K562 (cell line): ENCODE measurements at regions not wholly inside any gene's neighbourhood (a gene's known extent, or its start where the extent isn't known, plus 50 kb on each side); places are given as distances from the start of the nearest gene placed in this dataset.

Source experiments
- HNRNPUL1 ChIP-seq: fragments of 200-400 bp; formaldehyde crosslinking; IDR thresholded peaks from 2 replicates; pipeline ENCODE4 v1.6.1; 2017; ENCODE audit warnings: low read length
- POLR2A ChIP-seq: fragments of 450-650 bp; conservative IDR thresholded peaks from 2 replicates; pipeline ENCODE4 v1.6.1; 2016
- ZBTB40 ChIP-seq, 2 experiments: fragments of 450-650 bp in 1 of 2; sonication (generic) in 1 of 2; formaldehyde crosslinking in 1 of 2; IDR thresholded peaks; 2 replicates each; pipeline versions ENCODE4 v1.7.1 to v1.9.0; 2016 to 2022; ENCODE audit warnings: inconsistent platforms in 1 of 2, mild to moderate bottlenecking in 1 of 2, missing genetic modification reagents in 1 of 2
- ZNF511 ChIP-seq: sonication (generic); formaldehyde crosslinking; IDR thresholded peaks from 2 replicates; pipeline ENCODE4 v1.8.0; 2022; ENCODE audit warnings: mild to moderate bottlenecking, missing genetic modification reagents

GRCh38 chr5:126208691-126209090 is 214.5 kb upstream of the GRAMD2B start:
- no peak for TF ChIP-seq HNRNPUL1
- no peak for TF ChIP-seq ZNF511 (CRISPR knock-in tag)
- no peak for TF ChIP-seq POLR2A
- no peak for TF ChIP-seq ZBTB40 (IDR thresholded peaks at IDR 0.05)
- no peak for TF ChIP-seq ZBTB40 (CRISPR knock-in tag; IDR thresholded peaks at IDR 0.05)
